HG03045 (cell line): ENCODE measurements at regions not wholly inside any gene's neighbourhood (a gene's known extent, or its start where the extent isn't known, plus 50 kb on each side); places are given as distances from the start of the nearest gene placed in this dataset.
"Not testable (repeated sequence)": the region's sequence is repeated elsewhere in the genome, so short reads cannot be mapped to it uniquely, and the experiment has no call there.

ENCODE experiments used
- ATAC-seq: cut with Tn5 transposase; IDR thresholded peaks from one replicate; pipeline ENCODE4 v1.9.1; 2021; ENCODE audit warnings: mild to moderate bottlenecking, moderate library complexity; ENCODE audit not compliant: unreplicated experiment

DNA sequence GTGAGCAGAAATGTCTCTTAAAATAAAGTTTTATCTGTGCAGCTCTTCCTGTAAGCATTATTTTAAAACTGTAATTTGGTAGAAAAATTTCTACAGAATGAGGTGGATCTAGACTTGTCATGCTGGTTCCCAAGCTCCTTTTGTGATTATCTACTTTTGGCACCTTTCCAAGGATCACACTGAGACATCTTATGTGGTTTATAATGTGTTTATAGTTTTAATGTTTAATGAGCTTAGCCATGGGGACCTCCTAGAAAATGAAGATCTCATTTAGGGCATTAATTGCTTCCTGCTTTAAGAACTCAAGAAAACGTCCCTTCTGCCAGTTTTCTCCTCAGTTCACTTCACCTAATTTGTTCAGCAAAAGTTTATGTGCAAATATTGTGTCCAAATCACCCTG, 468.4 kb downstream of the SUCLG1 start:
- ATAC-seq, result no peak

DNA sequence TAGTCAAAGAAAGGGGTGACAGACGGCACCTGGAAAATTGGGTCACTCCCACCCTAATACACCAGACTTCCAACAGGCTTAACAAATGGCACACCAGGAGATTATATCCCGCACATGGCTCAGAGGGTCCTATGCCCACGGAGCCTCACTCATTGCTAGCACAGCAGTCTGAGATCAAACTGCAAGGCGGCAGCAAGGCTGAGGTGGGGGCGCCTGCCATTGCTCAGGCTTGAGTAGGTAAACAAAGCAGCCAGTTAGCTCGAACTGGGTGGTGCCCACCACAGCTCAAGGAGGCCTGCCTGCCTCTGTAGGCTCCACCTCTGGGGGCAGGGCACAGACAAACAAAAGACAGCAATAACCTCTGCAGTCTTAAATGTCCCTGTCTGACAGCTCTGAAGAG, 482.5 kb downstream of the SUCLG1 start:
- not testable (repeated sequence) for ATAC-seq

DNA sequence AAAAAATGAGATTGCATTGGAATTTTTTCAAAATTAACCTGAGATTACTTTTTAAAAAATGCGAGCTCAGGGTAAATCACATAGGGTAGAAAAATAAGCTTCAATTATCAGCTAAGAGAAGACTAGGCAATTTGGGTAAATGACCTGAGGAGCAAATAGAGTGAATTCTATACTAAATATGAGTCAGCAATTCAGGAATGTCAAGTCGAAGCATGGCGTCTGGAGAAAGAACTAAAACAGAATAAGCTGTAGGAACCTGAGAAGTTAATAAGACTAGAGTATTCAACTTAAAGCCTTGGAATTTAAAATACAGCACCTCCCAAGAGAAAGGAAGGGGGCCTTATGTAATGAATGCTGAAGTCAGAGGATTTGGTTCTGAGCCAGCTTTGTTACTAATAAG, 487.0 kb downstream of the SUCLG1 start:
- ATAC-seq, result no peak

DNA sequence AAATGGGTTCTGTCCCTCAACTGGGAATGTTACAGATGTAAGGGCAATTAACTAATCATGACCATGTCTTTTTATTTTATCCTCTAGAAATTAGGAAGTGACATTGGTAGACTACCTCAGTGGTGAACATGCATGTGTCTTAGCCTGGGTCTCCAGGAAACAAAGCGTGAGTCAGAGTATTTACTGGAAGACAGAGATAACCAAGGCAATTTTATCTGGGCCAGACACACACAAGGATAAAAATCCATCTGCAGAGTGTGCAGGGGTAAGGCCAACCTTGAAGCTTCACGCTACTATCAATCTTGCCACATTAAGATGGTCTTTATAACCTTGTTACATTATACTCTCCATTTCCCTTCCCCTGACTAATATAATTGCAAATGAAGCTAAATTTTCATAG, 487.5 kb downstream of the SUCLG1 start:
- ATAC-seq, result no peak

DNA sequence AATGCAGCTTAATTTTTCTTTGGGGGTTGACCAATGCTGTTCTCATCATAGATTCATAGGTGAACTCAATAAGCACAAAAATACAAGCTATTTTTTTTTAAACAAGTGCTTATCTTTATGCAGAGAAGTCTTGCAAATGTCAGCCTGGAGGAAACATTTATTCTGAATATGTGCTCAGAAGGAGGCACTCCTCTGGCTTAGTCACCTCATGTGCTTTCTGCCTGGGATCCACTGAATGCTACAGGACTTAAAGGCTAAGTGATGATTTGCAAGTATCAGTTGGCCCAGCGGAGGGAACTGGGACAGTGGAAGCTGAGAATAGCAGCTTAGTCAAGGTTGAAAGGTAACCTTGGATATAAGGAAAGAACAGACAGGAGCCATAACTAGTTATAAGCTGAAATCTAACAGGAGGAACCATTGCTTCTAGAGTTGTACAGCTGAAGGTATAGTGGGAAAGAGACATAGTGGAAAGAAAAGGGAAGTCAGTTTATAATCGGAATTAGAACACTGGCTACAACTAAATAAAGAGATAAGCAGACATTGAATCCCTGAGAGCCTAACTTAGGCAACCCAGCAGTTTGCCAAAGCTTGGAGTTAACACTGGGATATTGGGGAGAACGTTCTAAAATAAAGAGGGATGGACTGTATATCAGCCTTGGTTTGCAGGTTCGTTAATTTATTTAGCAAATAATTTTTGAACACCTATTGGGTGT, 488.7 kb downstream of the SUCLG1 start:
- ATAC-seq, result no peak

DNA sequence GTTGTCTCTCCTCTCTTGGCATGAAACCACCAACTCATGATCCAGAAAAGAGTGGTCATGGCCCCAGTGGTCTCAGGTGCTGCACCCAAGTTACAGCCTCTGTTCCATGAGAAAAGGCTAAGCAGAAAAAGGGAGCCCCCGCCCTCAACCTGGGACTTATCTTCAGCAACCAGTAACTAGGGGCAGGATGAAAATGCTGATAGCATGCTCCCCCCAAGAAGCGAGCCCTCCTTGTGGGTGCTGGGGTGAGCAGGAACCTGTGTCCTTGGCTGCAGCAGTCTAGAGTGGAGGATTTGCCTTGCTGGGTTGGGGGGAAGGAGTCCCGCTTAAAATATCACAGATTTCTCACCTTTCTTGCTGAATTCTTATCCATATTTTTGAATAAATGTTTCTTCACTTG, 490.0 kb downstream of the SUCLG1 start:
- no peak for ATAC-seq

DNA sequence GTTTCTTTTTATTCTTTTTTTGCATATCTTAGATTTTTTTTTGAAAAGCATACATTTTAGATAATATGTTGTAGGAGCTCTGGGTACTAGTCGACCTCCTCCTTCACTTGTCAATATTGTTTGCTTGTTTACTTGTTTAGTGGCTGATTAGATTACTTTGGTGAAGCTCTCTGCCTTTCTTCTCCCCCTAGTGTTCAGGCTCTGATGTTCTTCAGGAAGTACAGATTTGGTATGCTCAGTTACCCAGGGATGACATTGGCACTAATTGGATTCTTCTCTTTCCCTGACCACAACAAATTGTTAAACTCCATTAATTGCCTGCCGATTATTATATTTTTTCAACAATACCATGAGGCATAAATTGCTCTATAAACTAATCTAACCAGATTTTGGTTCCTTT, 491.2 kb downstream of the SUCLG1 start:
- ATAC-seq, result no peak

DNA sequence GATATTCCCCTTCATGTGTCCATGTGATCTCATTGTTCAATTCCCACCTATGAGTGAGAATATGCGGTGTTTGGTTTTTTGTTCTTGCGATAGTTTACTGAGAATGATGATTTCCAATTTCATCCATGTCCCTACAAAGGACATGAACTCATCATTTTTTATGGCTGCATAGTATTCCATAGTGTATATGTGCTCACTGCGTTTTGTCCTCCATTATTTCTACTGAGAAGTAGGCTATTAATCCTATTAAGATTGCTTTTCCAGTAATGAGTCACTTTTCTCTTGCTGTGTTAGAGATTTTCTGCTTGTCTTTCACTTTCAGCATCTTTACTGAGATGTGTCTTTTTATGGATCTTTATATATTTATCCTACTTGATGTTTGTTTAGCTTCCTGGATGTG, 492.1 kb downstream of the SUCLG1 start:
- not testable (repeated sequence) for ATAC-seq

DNA sequence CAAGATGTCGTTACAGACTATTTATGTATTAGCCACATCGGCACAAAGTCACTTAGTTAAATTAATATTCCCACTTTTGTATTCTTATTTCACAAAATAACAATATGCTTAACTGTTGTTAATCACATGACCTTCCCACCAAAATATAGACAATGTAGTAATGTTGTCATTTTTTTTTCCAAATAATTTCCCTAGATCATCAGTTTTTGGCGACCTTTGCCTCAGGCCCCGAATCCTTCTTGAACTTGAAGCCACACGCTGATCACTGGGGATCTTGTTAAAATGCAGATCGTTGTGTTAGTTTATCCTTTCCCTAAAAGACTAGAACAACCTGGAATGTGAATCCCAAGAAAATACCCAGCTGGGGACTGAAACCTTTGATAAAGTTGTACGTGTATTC, 497.6 kb downstream of the SUCLG1 start:
- ATAC-seq, result no peak

DNA sequence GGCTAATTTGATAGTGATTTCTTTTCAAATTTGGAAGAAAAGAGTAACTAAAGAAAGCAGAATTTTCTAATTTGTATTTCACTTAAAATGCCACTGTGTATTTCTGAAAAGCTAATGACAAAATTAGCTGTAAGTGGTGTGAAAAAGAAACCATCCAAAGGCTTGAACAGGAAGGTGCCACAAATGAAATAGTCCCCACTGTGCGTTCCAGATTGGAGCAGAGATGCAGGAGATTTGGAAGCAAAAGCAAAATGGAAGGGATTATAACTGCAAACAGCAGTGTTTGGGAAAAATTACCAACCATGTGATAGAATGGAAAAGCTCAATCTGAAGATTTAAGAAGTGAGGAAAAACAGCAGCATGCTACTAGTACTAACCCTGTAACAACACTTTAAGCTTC, 498.7 kb downstream of the SUCLG1 start:
- ATAC-seq, result no peak

DNA sequence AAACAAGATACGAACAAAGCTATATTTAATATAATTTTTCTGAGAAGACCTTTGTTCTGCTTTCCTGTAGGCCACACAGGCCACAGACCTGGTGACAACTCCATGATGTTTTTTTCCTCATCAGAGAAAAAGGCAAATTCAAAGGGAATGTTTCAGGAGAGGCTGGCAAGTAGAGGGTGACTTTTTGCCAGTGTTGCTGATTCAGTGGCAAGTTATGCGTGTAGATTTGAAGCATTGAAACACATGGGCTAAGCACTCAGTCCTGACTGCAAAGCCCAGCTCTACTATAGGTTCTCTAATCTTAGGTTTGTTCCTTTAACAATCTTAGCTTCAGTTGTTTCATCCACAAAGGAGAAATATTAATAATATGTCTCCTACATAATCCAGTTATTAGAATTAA, 499.8 kb downstream of the SUCLG1 start:
- no peak for ATAC-seq

DNA sequence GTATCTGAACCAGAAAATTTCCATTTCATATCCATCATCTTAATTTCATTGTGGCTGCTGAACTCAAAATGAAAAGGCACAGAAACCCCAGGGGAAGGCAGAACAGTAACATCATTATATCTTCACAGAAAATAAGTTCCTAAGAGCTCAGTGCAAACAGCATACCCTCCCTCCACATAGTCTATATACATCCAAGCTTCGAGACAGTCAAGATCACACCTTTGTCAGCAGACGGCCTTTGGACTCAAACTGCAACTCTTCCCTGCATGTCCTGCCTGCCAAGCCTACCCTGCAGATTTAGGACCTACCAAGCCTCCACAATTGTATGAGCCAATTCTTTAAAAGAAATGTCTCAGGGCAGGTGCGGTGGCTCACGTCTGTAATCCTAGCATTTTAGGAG, 502.1 kb downstream of the SUCLG1 start:
- no peak for ATAC-seq

DNA sequence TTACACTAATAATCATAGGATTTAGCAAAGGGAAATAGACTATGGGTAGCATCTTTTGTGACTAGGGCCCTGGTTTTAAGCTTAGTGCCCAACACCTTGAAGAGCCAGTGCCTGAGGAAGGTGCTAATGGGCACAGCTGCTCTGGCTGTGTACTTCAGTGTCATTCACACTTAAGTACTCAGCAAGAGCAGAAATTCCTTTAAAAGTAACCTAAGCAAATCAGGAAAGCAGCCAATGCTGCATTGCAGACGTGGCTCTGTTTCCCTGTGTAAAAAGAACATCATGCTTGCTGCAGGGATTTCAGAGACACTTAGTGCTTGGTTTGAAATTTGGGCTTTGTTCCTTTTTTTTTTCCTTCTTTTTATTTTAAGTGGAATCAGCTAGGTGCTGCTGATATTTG, 505.4 kb downstream of the SUCLG1 start:
- no peak for ATAC-seq

DNA sequence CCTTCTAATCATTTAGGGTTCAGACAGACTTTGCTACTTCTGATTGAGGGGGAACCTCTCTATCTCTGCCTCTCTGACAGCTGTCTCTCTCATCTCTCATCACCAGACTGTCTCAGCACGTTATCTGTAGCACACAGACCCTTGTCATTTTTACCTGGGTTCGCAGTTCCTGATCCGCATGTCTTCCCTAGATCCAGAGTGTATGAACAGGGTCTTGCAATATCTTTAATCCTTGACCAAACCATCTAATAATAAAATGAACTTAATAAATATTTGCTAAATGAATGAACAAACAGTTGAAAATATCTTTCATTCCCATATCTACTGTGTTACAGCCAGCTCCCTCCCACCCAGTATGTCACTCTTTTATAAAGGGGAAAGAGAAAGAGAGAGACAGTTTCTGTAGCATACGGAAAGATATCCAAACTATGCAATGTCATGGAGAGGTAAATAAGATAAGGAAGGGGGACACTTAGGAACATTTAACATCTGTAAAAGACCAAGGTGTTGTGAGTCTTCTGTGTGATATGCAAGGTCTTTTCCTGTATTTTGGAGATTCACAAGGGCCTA, 507.6 kb downstream of the SUCLG1 start:
- no peak for ATAC-seq

DNA sequence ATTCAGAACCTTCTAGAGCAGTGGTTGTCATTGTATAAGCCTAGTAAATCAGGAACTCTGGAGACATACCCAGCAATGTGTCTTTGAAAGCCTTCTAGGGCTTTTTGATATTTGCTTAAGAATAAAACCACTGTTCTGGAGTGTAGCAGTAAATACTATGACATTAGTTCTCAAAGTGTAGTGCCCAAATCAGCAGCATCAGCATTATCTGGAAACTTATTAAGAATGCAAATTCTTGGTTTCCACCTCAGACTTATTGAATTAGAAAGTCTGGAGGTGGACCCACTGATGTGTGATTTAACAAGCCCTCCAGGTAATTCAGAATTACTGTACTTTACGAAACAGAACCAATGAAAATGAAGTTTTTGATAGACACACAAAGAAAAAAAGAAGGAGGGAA, 509.7 kb downstream of the SUCLG1 start:
- no peak for ATAC-seq

DNA sequence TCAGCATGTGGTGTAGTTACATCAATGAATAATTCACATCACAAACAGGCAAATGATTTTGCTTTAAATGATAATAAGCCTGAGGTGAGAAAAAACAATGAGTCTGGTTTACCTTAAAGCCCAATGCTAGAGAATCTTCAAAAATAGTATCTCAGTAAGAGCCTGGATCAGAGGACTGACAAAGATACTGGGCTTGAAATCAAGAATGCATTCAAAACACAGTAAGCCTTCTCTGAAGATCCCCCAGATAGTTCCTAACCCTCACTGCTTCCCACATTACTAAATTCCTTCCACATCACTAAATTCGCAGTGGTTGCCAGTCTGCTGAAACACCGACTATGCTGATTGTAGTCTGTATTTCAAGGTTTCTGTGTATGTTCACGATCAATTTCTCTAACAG, 514.9 kb downstream of the SUCLG1 start:
- no peak for ATAC-seq

DNA sequence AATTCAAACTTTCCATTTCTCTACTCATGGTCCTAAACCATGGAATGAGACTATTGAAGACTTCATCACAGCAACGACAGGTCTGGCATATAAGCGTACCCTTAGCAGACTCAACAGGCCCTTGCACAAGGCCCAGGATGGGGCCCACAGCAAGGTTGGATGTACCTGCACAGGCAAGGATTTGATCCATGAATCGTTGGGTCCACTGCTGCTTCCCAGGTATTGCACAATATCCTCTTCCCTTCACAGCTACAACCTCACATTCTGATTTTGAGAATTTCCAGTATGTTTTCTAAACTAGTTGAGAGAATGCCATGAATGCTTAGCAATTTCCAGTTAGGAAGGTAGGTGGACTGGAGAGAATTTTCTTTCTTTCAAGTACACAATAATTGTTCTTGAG, 515.8 kb downstream of the SUCLG1 start:
- ATAC-seq, result no peak

DNA sequence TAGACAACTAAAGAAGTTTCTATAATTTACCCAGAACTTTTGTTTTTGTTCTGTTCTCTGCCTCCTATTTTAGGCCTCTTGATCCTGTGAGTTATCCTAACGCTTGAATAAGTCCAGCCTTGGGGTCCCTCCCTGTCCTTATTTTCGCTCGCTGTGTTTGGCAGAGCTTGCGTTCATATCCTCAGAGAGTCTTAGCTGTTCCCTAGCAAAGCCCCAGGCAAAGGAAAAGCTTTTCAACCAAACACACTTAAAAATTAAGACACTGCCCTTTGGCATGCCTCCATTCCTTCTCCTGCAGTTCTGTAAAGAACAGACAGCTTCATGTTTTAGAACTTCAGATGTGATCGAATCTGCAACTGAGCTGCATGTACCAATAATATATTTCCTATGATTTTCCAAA, 517.2 kb downstream of the SUCLG1 start:
- no peak for ATAC-seq

DNA sequence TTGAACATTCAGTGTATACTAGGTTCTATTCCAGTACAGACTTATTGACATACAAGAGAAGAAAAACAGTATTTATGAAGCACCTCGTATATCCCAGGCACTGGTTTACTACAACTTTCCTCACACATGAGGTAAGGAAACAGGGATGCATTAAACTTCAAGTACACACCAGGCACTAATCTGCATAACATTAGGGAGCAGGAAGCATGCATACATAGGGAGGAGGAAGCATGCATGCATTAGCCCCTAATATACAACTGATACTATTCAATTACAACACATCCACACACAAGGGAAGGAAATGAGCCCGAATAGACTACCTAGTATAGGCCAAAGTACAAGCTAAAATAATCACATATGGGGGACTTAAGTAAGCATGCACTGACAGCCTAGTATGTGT, 525.3 kb downstream of the SUCLG1 start:
- no peak for ATAC-seq

DNA sequence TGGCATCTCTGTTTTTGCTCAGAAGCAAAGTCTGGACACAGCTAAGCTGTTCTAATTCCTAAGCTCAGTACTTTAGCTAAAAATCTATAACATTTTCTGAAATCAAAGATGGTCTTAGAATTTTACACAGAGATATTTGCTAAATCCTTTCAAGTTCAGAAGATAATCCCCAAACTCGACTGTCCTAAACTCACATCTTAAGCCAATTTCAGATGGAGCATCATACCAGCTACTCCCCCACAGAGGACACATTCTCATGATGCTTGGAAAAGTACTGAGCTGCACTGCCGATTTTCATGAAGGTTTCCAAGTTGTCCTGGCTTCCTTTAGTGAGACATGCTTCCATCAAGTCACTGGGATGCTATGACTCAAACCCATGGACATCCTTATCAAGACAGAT, 535.5 kb downstream of the SUCLG1 start:
- no peak for ATAC-seq

DNA sequence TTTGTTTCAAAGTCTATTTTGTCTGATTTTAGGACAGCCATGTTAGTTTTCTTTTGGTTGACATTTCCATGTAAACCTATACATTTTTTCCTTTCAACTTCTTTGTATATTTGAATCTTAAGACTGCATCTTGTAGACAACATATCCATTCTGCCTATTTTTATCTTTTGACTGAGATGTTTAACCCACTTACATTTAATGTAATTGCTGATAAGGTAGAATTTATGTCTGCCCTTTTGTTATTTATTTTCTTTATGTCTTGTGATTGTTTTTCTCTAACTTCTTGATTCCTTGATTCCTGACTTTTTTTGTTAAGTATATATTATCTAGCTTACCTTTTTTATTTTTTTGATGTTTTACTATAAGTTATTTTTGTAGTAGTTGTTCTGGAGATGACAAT, 542.5 kb downstream of the SUCLG1 start:
- ATAC-seq, result no peak

DNA sequence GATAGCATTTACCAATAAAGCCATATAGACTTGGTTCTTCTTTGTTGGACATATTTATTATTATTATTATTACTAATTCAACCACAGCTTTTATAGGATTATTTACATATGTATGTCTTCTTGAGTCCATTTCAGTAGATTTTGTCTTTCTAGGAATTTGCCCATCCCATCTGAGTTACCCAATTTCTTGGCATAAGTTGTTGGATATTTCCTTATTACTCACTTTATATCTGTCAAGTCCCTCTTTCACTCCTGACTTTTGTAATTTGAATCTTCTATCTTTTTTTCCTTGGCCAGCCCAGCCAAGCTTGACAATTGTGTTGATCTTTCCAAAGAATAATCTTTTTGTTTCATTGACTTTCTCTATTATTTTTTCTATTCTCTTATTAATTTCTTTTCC, 543.7 kb downstream of the SUCLG1 start:
- ATAC-seq, result no peak

DNA sequence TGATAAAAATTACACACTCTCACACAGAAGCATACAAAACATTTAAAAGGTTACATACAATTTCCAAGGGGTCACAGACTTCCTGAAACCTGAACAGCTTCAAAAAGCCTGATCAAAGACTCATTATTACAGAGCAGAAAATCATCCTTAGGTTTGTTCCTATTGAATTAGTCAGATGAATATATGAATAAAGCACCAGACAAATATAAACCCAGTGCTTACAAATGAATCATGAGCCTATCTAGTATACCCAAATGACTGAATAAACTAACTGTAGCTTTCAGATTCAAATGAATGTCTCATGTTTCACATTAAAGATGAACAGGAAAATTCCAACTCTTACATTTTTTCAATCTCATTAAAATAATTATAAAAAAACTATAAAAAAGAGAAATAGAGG, 550.3 kb downstream of the SUCLG1 start:
- ATAC-seq, result no peak
